ENCODE measurements at regions not wholly inside any gene's neighbourhood (a gene's known extent, or its start where the extent isn't known, plus 50 kb on each side); places are given as distances from the start of the nearest gene placed in this dataset.

GRCh38 chr9:33677961-33678360, 117.4 kb upstream of the PRSS3 start:
- ATAC-seq (no peak), FAIRE-seq (no peak), DNase-seq (ENCODE audit: low spot score) (no peak)
- Histone ChIP-seq H2AFZ (ENCODE audit: low read length) (no peak overlapping the region), H3K9me3 (ENCODE audit: low read length) (no peaks in the 10 kb centered on the region), H4K20me1 (ENCODE audit: insufficient read depth, low read length) (no peaks in the 10 kb centered on the region), H3K27me3 (ENCODE audit: control insufficient read depth in 1 of 2, insufficient read depth in 2 of 2, low read length in 2 of 2) (peaks cover 0 to 7% of the 10 kb centered on the region in 2 experiments; a peak in 2 of 5 replicates), H3K4me3 (replicated peaks in 1 of 3; ENCODE audit: insufficient read depth in 1 of 3, low read depth in 2 of 3, low read length in 3 of 3) (no peak overlapping the region), H3K4me2 (ENCODE audit: low read depth, low read length) (no peak overlapping the region), H3K4me1 (ENCODE audit: insufficient read depth, low read length) (no peaks in the 10 kb centered on the region), H3K27ac (ENCODE audit: extremely low read length, insufficient read depth, low read length) (no peak overlapping the region), H3K36me3 (replicated peaks in 1 of 2; ENCODE audit: control insufficient read depth in 1 of 2, insufficient read depth in 2 of 2, low read length in 2 of 2) (no peaks in the 10 kb centered on the region), H3K9ac (ENCODE audit: insufficient read depth, low read depth, low read length) (no peak overlapping the region), H3K79me2 (ENCODE audit: insufficient read depth, low read length) (no peaks in the 10 kb centered on the region)
- no TSS peak for BruUV-seq (replicated peaks)
- ChIA-PET CTCF (ENCODE audit: low intra/inter-chr PET ratio, low total read pairs) (no interaction called here), POLR2A (no interaction called here)
- intact Hi-C loops (cut with micrococcal nuclease; ENCODE audit: unreplicated experiment) (no loop called here), in situ Hi-C loops (cut with HindIII; ENCODE audit: extremely low pct_ligation_motif_present, low pct_unique_long_range_greater_than_20kb) (no loop called here)
- WGBS (ENCODE audit: low lambda C conversion rate), result 50% methylated on average over 3 of the region's 3 CpGs
- TF ChIP-seq ZNF44 (CRISPR knock-in tag; IDR thresholded peaks at IDR 0.05) (no peak), ZNF576 (CRISPR knock-in tag; IDR thresholded peaks at IDR 0.05) (no peak), TRIM22 (IDR thresholded peaks at IDR 0.05) (no peak), ZBTB3 (CRISPR knock-in tag; IDR thresholded peaks at IDR 0.05; ENCODE audit: borderline replicate concordance, low read depth) (no peak), HBP1 (CRISPR knock-in tag; IDR thresholded peaks at IDR 0.05; ENCODE audit: low read depth) (no peak), ZNF619 (CRISPR knock-in tag; IDR thresholded peaks at IDR 0.05) (no peak), NONO (IDR thresholded peaks at IDR 0.05) (no peak), NONO (CRISPR knock-in tag; conservative IDR thresholded peaks at IDR 0.05) (no peak), NFRKB (IDR thresholded peaks at IDR 0.05) (no peak), THAP8 (CRISPR knock-in tag; IDR thresholded peaks at IDR 0.05; ENCODE audit: borderline replicate concordance) (no peak)

All from HepG2 (cell line).